NCI-H1694 (cell line): ENCODE measurements at regions not wholly inside any gene's neighbourhood (a gene's known extent, or its start where the extent isn't known, plus 50 kb on each side); places are given as distances from the start of the nearest gene placed in this dataset.
"Not testable (repeated sequence)": the region's sequence is repeated elsewhere in the genome, so short reads cannot be mapped to it uniquely, and the experiment has no call there.

Experiments
- DNase-seq: peaks from one replicate; lab custom pipeline; 2025; lab: John Stamatoyannopoulos, UW

DNA sequence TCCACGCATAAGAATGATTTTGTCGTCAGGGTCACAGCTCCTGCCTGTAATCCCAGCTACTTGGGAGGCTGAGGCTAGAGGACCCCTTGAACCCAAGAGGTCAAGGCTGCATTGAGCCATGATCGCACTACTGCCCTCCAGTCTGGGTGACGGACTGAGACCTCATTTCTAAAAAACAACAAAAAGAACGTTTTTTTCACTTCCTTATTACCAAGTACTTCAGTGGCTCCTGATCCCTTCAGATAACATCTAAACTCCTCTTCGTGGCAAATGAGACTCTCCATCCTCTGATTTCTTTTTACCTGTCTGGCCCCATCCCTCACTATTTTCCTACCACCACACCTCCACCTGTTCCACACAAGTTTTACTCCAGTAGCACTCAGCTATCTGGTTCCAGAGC is 105.4 kb upstream of the TLK1 start:
- no peak for DNase-seq

DNA sequence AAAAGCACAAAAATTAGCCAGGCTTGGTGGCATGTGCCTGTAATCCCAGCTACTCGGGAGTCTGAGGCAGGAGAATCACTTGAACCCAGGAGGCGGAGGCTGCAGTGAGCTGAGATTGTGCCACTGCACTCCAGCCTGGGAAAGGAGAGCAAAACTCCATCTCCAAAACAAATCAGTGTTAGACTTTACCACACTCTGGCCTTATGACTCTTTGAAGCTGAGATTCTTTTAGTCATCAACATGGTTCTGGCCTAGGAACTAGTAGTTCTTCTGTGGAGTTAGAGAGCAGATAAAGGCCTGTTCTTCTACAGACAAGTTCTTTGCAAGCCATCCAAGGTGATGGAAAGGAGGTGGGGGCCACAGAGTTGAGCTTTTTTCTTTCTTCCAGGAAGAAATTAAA is 100.8 kb upstream of the TLK1 start:
- not testable (repeated sequence) for DNase-seq

DNA sequence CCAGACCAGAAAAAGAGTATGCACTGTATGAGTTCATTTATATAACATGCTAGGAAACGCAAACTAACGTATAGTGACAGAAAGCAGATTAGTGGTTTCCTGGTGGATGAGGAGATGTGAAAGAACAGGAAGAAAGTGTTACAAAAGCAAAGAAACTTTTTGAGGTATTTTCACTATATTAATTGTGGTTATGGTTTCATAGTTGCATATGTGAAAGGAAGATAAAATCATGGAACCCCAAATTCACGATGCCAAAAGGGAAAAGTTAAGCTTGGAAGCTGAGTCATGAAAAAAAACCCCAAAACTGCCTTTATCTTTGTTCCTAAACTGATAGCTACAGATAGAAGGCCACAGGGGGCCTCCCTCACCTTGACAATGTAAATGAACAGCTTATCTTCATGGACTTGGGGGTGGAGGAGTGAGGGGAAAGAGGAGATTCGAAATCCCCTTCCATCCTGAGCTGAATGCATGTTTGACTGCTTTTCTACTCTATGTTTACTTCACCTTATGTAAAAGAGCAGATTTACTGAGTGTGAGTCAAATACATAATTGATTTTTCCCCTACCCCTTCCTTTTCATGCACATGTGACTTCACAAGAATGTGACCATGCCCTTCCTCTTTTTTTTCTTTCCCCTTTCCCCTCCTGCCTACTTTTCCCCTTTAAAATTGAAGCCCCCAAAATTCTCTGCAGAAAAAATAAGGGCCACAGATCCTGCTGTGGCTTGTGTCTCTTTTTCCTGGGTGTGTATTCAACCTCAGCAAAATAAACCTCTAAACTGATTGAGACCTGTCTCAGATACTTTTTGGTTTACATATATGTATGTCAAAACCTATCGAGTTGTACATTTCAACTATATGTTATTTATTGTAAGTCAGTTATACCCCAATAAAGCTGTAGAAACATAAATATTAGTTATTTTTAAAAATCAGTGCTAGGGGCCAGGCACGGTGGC is 100.1 kb upstream of the TLK1 start:
- no peak for DNase-seq

DNA sequence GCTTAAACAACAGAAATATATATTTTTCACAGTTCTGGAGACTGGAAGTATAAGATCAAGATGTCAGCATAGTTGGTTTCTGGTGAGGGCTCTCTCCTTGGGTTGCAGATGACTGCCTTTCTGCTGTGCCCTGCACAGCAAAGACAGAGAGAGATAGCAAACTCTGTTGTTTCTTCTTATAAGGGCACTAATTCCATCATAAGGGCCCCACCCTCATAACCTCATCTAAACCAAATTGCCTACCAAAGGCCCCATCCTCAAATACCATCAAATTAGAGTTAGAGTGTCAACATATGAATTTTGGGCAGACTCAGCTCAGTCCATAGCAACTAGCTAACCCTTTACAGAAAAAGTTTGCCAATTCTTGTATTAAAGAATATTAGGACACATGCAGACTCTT is 94.0 kb upstream of the TLK1 start:
- no peak for DNase-seq

DNA sequence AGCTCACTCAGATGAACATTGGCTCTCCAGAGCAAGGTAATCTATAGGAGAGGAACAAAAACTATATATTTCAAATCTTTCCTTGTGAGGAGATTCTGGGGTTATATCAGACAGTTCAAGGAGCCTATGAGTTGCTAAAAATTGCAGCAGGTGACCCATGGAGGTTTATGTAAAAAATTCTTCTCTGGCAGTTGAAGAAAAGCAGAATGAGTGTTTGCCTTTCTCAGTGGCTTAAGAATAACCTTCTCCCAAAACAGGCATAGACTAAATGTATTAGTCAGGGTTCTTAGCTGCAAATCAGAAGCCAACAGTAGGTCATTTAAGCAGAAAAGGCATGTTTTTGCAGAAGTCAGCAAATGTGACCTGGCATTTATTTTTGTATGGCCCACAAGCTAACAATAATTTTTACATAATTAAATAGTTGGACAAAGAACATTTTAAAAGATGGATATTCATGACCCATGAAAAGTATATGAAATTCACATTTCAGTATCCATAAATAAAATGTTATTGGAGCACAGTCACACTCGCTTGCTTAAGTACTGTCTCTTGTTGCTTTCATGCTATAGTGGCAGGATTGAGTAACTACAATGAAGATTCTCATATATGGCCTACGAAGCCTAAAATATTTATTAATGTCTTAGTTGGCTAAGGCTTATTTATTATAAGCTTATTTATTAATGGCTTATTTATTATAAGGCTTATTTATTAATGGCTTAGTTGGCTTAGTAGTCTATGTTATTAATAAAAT is 93.4 kb upstream of the TLK1 start:
- no peak for DNase-seq

DNA sequence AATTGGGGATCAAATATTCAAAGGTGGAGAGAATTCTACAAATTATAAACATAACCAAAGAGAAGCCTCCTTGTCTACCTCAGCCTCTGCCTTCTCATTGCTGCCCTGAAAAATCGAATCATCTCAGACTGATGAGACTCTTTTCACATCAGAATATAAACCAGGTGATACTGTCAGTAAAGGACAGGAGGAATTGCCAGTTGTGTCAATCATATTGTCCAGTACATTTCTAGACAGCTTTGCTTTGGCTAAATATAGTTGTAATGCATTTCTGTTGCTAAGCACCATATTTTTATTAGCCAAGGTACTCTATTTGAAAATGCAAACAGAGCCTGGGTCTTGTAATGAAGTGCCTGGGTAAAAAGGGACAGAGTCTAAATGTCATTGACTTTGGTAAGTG is 92.6 kb upstream of the TLK1 start:
- no peak for DNase-seq

DNA sequence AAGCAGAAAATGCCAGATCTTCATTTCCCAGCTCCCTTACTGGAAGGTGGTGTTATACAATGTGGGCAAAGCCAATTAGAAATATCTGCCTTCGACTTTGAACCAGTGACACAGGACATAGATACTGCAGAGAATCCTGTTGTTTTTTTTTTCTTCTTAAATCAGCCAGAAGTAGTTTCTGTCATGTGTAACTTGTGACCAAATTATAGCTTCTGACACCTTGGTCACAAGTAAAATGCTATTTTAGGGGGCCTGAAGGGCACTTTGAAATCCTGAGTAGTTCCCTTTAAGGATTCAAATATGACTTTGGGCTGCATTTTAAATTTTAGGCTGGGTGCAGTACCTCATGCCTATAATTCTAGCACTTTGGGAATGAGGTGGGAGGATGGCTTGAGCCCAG is 89.0 kb upstream of the TLK1 start:
- no peak for DNase-seq

DNA sequence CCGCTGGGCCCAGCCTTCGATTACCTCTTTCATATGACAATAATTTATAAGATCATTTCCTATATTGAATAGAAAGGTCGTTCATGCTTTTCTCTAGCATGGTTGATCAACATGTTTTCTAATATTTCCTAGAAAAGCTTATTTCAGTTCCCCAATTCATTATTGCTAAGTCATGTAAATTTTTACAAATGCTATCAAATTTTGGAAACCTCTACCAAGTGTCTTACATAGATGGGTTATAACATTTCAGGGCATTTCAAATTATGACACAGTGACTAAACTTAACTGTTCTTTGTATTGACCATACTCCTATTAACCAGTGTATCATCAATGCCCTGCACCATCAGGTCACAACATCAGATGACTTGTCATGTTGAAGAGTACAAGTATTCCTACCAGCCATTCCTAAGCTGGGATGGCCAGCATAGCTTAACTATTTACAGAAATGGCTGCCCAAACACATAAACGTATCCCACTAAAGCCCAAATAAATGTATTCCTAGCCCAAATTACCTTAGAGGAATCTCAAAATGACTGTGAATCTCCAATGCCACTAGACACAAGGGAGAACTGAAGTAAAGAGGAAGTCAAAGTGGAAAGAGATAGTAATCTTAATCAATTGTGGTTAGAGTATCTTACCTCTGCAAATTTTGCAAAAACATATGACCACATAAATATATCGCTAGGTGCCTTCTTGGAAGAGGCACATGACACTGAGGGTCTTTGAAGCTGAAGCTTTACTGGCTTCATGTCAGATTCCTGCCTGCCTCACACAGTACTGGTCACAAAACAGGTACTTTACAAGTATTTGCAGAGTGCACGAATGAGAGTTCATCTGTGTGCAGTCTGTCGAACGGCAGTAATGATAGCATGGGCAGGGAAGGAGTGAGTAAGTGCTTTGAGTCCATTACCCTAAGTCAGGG is 87.3 kb upstream of the TLK1 start:
- DNase-seq = no peak

DNA sequence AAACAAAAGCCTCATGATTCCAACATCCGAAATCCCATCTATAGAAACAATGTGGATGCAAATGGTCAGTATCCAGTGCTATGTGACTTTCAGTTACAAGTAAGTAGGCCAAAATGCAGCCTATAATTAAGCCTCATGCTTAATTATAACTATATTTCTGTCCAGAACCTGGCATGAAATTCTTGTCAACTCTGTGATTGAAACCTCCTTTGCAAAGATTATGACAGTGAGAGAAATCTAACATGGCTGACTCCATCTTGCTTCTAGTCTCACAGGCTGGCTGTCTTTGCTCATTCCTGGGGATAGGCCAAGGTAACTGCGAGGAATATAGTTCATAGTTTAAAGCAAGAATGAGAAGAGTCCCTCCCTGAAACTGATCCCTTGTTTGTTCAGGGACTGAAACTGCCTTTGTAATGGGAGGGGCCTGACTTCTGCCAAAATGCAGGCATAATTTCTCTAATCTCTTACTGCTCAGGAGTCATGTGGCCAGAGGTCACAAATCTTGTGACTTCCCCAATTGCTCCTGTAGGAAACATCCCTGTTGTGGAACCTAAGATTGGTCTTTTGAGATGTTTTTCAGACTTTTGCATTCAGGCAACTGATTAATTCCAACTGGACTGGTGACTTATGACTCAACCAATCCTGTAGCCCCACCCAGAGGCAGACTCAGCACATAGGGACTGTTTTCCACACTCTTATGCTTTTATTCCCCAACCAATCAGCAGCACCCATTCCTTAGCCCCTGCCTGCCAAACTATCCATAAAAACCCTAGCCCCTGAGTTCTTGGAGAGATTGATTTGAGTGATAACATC is 84.5 kb upstream of the TLK1 start:
- no peak for DNase-seq

DNA sequence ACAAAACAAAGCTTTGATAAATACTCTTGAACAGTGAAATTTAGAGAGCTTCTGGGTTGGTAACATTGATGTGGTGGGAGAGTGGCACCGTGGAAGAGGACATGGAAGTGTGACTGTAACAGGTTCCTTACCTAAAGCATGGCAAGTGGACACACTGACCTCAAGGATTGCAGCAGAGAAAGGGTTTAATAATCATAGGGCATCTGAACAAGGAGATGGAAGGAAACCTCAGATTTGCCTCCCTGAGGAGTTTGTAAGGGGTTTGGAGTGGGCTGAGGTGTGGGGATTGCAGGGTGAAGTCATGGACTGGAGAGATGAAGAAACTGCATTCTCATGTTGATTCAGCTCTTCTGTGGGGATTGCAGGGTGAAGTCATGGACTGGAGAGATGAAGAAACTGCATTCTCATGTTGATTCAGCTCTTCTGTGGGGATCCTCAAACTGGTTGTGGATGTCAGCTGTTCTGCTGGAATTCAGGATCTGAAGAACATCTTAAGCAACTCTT is 83.8 kb upstream of the TLK1 start:
- no peak for DNase-seq

DNA sequence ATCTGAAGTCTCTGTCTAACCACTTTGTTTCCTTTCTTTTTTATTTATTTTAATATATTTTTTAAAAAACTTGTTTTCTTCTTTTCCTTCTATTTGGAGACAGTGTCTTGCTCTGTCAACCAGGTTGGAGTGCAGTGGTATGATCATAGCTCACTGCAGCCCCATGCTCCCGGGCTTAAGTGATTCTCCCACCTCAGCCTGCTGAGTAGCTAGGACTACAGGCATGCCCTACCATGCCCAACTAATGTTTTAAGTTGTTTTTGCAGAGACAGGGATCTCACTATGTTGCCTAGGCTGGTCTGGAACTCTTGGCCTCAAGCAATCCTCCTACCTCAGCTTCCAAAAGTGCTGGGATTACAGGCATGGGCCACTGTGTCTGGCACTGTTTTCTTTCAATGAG is 81.1 kb upstream of the TLK1 start:
- DNase-seq = no peak

DNA sequence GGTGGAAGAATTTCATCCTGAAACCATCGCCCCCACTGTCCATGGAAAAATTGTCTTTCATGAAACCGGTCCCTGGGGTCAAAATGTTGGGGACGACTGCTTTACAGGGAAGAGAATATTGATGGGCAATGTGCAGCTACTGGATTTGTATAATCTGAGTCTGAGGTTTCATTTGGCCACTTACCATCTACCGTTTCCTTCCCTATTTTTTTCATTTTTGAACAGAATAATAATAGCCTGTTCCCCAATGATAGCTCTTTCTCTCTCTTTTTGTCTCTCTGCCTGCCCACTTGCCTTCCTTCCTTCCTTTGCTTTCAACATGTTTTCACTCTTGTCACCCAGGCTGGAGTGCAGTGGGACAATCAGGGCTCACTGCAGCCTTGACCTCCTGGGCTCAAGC is 78.3 kb upstream of the TLK1 start:
- no peak for DNase-seq

DNA sequence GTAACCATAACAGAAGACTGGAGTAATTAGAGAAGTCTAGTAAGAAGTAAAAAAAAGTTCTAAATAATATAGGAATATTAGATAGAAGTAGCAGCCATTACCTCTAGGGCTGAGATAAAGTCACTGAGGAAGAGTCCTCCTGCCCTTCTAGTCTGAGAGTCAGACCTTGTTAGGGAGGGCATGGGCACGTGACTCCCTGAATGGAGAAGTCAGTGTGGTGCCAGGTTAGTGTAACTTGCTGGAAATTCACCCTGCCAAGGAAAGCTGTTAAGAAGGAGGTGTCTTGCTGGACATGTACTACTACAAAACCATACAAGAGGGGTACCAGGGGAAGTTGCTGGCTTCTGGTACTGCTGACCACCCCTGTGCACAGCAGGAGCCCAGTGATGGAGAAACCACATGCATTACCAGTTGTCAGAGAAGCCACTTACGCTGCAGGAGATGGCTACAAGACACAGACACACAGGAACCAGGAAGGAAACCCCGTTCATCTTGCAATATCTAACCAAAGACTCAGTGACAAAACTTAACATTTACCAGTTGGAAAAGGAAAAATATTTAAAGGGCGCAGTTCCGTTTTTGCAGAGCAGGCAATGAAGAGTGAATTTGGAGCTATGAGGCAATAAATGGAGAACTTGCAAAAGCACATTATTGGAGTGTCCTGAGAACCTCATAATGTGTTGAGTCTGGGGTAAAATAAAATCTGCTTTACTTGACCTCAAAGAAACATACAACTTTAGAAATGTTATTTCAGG is 77.2 kb upstream of the TLK1 start:
- no peak for DNase-seq

DNA sequence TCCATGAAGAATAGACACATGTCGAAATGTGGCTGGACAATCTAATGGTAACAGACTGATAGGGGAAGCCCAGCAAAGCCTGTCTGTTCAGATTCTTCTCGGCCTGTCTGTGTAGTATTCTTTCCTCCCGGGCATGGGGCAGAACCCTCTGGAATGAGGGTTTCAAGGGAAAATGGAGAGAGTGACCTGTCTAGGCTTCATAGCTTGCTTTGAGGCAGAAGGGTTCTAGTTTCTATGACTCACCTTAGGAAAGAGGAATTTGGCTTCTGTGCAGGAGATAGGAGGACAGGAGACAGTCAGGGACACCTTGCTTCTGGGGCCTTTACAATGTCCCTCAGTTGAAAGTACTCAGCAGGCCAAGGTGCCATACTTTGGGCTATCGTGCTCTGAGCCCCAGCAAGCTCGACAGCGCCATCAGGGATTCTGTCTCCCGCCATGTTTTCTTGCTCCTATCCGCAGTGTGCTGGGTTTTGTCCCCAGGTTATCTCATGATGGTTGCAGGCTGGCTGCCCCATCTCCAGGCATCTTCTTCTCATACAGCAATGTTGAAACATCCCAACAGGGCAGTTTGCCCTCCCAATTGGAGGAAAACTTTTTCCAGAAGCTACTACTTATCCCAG is 74.7 kb upstream of the TLK1 start:
- DNase-seq = no peak

DNA sequence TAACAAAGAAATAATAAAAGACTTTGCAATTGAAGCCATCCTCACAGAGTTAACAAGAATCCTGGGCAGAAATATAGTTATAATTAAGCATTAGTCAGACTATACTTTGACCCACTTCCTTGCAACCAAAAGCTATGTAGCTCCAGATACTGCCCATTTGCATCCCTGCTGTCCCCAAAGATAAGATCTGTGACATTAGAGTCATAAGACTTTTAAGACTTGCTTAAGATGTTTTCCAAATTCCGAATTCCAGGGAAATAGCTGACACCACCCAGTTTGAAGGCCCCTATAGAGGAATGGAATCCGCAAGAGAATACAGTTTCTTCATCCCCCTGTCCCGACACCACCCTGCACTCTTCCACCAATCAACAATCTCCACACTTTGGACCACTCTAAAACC is 69.5 kb upstream of the TLK1 start:
- DNase-seq = no peak

DNA sequence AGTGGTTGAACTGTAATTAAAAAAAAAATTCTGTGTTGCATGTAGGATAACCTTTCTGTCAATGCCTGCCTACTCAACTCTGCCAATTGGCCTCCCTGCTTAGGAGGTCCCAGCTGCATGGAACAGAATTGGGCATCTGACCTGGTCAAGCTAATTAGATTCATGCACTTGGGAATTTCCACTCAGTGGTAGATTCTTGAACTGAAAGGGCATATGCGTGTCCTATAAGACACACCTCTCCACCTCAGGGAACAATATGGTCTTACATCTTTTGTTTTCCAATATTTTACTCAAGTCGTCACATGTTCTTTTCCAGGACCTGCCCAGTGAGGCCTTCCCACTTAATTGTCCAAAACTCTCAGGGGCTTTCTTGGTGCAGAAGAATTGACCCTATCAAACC is 68.1 kb upstream of the TLK1 start:
- no peak for DNase-seq

DNA sequence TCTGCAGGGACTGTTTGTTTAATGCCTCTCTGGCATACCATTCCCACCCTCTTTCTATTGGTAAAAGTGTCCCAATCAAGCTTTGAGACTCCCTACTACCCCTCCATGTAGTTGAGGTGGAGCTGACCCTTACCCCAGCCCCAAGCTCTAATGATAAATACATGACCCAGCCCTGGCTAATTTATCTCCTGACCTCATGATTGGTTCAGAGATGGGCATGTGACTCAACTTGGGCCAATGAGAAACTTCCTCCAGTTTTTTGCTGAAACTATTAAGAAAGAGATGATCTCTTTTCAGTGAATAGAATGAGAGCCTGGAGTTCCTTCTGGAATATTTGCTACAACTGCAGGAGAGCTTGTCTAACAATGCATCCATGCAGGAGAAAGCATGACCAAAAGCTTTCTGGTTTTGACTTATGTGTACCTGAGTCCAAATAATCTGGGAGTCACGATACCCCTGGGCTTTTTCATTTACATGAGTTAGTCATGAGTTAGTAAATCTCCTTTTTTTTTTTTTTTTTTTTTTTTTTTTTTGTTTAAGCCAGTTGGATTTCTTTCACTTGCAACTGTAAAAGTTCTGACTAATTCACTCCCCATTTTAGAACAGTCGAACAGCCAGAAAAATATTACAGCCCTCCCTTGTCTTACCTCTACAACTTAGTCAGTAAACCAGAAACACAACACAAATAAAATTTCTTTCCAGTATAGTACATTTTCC is 66.5 kb upstream of the TLK1 start:
- DNase-seq = no peak

DNA sequence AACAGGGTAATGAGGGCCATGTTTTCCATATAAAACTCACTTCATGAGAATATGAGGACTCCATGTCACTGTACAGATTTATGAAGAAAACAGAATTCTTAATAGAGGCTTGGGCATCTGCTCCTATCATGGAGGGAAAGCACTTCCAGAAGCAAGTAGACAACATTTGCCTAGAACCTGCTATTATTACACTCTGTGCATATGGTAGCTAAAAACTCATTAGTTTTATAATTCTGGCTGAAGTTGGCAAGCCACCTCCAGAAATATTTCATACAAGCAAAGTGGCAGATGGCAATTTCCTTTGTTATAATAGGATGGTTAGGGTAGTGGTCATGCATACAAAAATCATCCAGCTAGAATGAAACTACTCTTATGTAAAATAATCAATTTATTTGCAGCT is 65.8 kb upstream of the TLK1 start:
- peak; percentile 76 for DNase-seq

DNA sequence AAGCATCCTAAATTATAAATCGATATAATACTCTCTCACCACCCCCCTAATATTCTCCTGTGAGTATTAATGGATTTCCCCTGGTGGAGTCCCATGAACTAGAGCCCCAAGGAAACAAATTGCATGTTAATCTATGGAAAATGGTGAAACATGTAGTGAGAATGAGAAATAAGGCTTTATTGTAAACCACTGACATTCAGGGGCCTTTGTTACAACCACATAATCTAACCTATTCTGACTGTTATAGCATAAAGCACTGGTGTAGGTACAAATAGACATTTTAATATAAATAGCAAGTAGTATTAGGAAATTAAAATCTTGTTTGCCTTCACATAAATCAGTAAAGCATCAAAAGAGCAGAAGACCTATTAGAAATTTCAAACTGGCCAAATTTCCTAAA is 65.3 kb upstream of the TLK1 start:
- no peak for DNase-seq
